ENCODE measurements at regions not wholly inside any gene's neighbourhood (a gene's known extent, or its start where the extent isn't known, plus 50 kb on each side); places are given as distances from the start of the nearest gene placed in this dataset.

- no peak overlapping the region for H3K27ac Mint-ChIP-seq (ENCODE audit: unreplicated experiment)
Observed at GRCh38 chr5:101932599-101932998, 363.5 kb downstream of the SLCO4C1 start.

GRCh38 chr5:101929628-101930027, 366.5 kb downstream of the SLCO4C1 start:
- no peak overlapping the region for H3K4me3 ChIP-seq (ENCODE audit: low read depth, low read length)
- no peaks in the 10 kb centered on the region for H3K9me3 ChIP-seq
- intact Hi-C loops (cut with micrococcal nuclease; ENCODE audit: unreplicated experiment): loop anchor here (1.0 kb wide), 1 partner anchor 46 kb away; no protein-coding TSS in a partner anchor
- Mint-ChIP-seq H3K36me3 (ENCODE audit: insufficient read depth, unreplicated experiment) (no peaks in the 10 kb centered on the region), H3K27ac (ENCODE audit: unreplicated experiment) (no peak overlapping the region), H3K9me3 (ENCODE audit: unreplicated experiment) (no peaks in the 10 kb centered on the region), H3K4me3 (ENCODE audit: unreplicated experiment) (no peak overlapping the region), H3K4me1 (ENCODE audit: low read depth, unreplicated experiment) (peaks cover 9% of the 10 kb centered on the region), H3K27me3 (ENCODE audit: insufficient read depth, unreplicated experiment) (no peaks in the 10 kb centered on the region)
- peaks cover 5% of the 10 kb centered on the region; the same call in 1 of the 2 replicates for H3K4me1 ChIP-seq
- H3K27me3 ChIP-seq (replicated peaks; ENCODE audit: control insufficient read depth, insufficient read depth, low read length): no peaks in the 10 kb centered on the region
- TF ChIP-seq, protein P1, sequence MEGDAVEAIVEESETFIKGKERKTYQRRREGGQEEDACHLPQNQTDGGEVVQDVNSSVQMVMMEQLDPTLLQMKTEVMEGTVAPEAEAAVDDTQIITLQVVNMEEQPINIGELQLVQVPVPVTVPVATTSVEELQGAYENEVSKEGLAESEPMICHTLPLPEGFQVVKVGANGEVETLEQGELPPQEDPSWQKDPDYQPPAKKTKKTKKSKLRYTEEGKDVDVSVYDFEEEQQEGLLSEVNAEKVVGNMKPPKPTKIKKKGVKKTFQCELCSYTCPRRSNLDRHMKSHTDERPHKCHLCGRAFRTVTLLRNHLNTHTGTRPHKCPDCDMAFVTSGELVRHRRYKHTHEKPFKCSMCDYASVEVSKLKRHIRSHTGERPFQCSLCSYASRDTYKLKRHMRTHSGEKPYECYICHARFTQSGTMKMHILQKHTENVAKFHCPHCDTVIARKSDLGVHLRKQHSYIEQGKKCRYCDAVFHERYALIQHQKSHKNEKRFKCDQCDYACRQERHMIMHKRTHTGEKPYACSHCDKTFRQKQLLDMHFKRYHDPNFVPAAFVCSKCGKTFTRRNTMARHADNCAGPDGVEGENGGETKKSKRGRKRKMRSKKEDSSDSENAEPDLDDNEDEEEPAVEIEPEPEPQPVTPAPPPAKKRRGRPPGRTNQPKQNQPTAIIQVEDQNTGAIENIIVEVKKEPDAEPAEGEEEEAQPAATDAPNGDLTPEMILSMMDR (IDR thresholded peaks at IDR 0.05; ENCODE audit: insufficient read depth in 1 of 2, low read depth in 1 of 2, low read length in 1 of 2, severe bottlenecking in 1 of 2, unreplicated experiment in 1 of 2): no peak
- no peaks in the 10 kb centered on the region for H3K36me3 ChIP-seq (ENCODE audit: control insufficient read depth, insufficient read depth, low read length)
- ChIA-PET POLR2A (no interaction called here), CTCF (no interaction called here)
- no TSS peak for BruUV-seq (replicated peaks)
- DNase-seq: no peak

More at GRCh38 chr5:101932599-101932998, 363.5 kb downstream of the SLCO4C1 start:
- Histone ChIP-seq H3K4me3 (ENCODE audit: low read depth, low read length) (no peak overlapping the region), H3K4me1 (peaks cover 5% of the 10 kb centered on the region; the same call in 1 of the 2 replicates), H3K27me3 (replicated peaks; ENCODE audit: control insufficient read depth, insufficient read depth, low read length) (no peaks in the 10 kb centered on the region), H3K36me3 (ENCODE audit: control insufficient read depth, insufficient read depth, low read length) (no peaks in the 10 kb centered on the region), H3K9me3 (no peaks in the 10 kb centered on the region)
- ChIA-PET POLR2A (no interaction called here), CTCF (no interaction called here)
- no peaks in the 10 kb centered on the region for H3K9me3 Mint-ChIP-seq (ENCODE audit: unreplicated experiment)
- H3K4me1 Mint-ChIP-seq (ENCODE audit: low read depth, unreplicated experiment): peaks cover 9% of the 10 kb centered on the region
- intact Hi-C loops (cut with micrococcal nuclease; ENCODE audit: unreplicated experiment): no loop called here
- no peaks in the 10 kb centered on the region for H3K27me3 Mint-ChIP-seq (ENCODE audit: insufficient read depth, unreplicated experiment)
- H3K36me3 Mint-ChIP-seq (ENCODE audit: insufficient read depth, unreplicated experiment): no peaks in the 10 kb centered on the region
- H3K4me3 Mint-ChIP-seq (ENCODE audit: unreplicated experiment): no peak overlapping the region
- DNase-seq: peak in 1 of 2 experiments; percentile 6
- TF ChIP-seq, protein P1 (IDR thresholded peaks at IDR 0.05; ENCODE audit: insufficient read depth in 1 of 2, low read depth in 1 of 2, low read length in 1 of 2, severe bottlenecking in 1 of 2, unreplicated experiment in 1 of 2): no peak
- no TSS peak for BruUV-seq (replicated peaks)

DNA sequence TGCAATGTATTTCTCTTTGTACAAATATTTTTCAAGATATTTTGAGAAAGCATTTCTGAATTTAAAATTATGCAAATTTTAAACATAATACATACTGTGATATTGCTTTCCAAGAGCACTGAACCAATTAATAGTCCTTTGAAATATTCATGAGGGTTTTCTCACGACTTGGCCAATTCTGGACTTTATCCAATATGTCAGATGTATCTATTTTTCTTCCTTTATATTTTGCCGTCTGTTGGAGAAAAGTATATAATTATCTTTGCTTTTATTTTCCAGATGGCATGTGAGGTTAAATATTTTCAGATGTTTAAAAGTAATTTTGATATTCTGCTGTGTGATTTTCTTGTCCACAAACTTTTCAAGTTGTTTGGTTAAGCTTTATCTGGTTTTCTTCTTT, 378.9 kb downstream of the SLCO4C1 start:
- Mint-ChIP-seq H3K9me3 (ENCODE audit: unreplicated experiment) (no peaks in the 10 kb centered on the region), H3K27me3 (ENCODE audit: insufficient read depth, unreplicated experiment) (no peaks in the 10 kb centered on the region), H3K27ac (ENCODE audit: unreplicated experiment) (no peak overlapping the region), H3K4me3 (ENCODE audit: unreplicated experiment) (no peak overlapping the region), H3K36me3 (ENCODE audit: insufficient read depth, unreplicated experiment) (no peaks in the 10 kb centered on the region), H3K4me1 (ENCODE audit: low read depth, unreplicated experiment) (peaks cover 6% of the 10 kb centered on the region)
- no TSS peak for BruUV-seq (replicated peaks)
- intact Hi-C loops (cut with micrococcal nuclease; ENCODE audit: unreplicated experiment): no loop called here
- no peak for DNase-seq
- Histone ChIP-seq H3K9me3 (no peaks in the 10 kb centered on the region), H3K27me3 (replicated peaks; ENCODE audit: control insufficient read depth, insufficient read depth, low read length) (no peaks in the 10 kb centered on the region), H3K36me3 (ENCODE audit: control insufficient read depth, insufficient read depth, low read length) (no peaks in the 10 kb centered on the region), H3K4me1 (no peaks in the 10 kb centered on the region), H3K4me3 (ENCODE audit: low read depth, low read length) (no peak overlapping the region)
- ChIA-PET POLR2A (no interaction called here), CTCF (no interaction called here)
- TF ChIP-seq, protein P1 (IDR thresholded peaks at IDR 0.05; ENCODE audit: insufficient read depth in 1 of 2, low read depth in 1 of 2, low read length in 1 of 2, severe bottlenecking in 1 of 2, unreplicated experiment in 1 of 2): no peak
